Kidney (tissue), 13 donors: ENCODE measurements at regions not wholly inside any gene's neighbourhood (a gene's known extent, or its start where the extent isn't known, plus 50 kb on each side); places are given as distances from the start of the nearest gene placed in this dataset.

Source experiments
- DNase-seq, 5 donors: peaks; one replicate each; pipeline ENCODE4 v3.0.0-alpha.2; 2013 to 2020
- FAIRE-seq: peaks from 2 replicates; lab custom pipeline; 2012; peaks lifted over from hg19 to GRCh38; lab: Jason Lieb, UNC
- H3K27ac ChIP-seq, 2 donors: one replicate each; pipeline ENCODE4 v1.7.0; 2013; ENCODE audit warnings: low read depth in 2 of 2, low read length in 2 of 2, inconsistent platforms in 1 of 2
- H3K27me3 ChIP-seq: one replicate; pipeline ENCODE4 v1.7.1; 2013; ENCODE audit warnings: low read length, inconsistent platforms; ENCODE audit not compliant: control insufficient read depth, insufficient read depth
- H3K36me3 ChIP-seq, 3 donors: one replicate each; pipeline versions ENCODE4 v1.7.0 to v1.7.1; 2013; ENCODE audit warnings: low read length in 3 of 3, control low read depth in 1 of 3, inconsistent platforms in 1 of 3; ENCODE audit not compliant: insufficient read depth in 3 of 3, control insufficient read depth in 2 of 3
- H3K4me1 ChIP-seq, 3 donors: one replicate each; pipeline versions ENCODE4 v1.7.0 to v1.7.1; 2013; ENCODE audit warnings: low read length in 3 of 3, inconsistent platforms in 1 of 3, low read depth in 1 of 3; ENCODE audit not compliant: control insufficient read depth in 2 of 3, insufficient read depth in 2 of 3
- H3K4me3 ChIP-seq, 3 donors: one replicate each; pipeline versions ENCODE4 v1.7.0 to v1.8.1; 2013; ENCODE audit warnings: low read length in 3 of 3, control low read depth in 1 of 3, inconsistent platforms in 1 of 3
- H3K9ac ChIP-seq, 3 donors: one replicate each; pipeline versions ENCODE4 v1.7.0 to v1.7.1; 2013; ENCODE audit warnings: low read length in 3 of 3, control low read depth in 1 of 3, inconsistent platforms in 1 of 3
- H3K9me3 ChIP-seq, 3 donors: one replicate each; pipeline versions ENCODE4 v1.7.0 to v1.7.1; 2013; ENCODE audit warnings: low read length in 3 of 3, control low read depth in 1 of 3, inconsistent platforms in 1 of 3; ENCODE audit not compliant: control insufficient read depth in 2 of 3, insufficient read depth in 1 of 3
- intact Hi-C: fragments of 100-400 bp; cut with DNase I; formaldehyde crosslinking; loops from one replicate; pipeline ENCODE4 v1.11.1; 2022
- TF ChIP-seq, protein P1 (sequence below): IDR thresholded peaks from 3 replicates; pipeline ENCODE4 v1.5.1; 2012; ENCODE audit warnings: mild to moderate bottlenecking, moderate library complexity, borderline replicate concordance; ENCODE audit not compliant: insufficient read depth; ENCODE audit errors: extremely low read depth
- donor health status: control.
- donor health status: control.
- donor health status: control.
- donor health status: control.
- donor health status: control.
- donor health status: DM: yes; HTN: yes; CAD: no.
- donor health status: Normal renal cell carcinoma (clear cell type).

DNA sequence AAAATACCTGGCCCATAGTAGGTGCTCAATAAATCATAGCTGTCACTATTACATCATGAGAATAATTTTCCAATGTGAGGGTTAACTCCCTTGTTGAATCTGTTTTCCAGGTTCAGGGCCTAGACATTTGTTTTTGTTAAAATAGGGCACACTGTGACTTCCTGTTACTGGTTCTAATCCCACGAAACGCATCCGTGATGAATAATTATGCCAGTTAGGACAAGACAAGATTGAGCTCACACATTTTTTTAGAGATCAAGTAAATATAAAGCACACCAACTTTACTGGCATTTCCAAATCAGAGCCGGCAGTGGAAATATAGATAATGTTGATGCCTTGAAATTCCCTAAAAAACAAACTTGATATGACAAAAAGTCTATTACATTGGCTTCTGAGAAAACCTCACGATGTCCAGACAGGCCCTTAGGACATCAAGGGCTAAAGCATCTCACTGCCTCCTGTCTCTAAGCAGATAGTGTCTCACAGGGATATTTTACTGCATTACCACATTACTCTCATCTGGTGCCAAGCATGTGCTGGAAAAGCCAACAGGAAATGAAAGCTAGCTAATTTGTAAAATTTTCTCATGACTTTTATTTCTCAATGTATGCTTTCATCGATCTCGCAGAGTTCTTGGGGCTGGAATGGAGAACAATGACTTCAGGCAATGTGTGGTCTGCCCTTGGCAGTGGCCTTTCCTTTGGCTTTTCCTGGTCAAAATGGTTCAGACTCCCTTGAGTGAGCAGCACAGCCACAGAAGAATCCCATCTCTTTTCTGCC lies 414.3 kb upstream of the PAPPA start:
- TF ChIP-seq, protein P1, sequence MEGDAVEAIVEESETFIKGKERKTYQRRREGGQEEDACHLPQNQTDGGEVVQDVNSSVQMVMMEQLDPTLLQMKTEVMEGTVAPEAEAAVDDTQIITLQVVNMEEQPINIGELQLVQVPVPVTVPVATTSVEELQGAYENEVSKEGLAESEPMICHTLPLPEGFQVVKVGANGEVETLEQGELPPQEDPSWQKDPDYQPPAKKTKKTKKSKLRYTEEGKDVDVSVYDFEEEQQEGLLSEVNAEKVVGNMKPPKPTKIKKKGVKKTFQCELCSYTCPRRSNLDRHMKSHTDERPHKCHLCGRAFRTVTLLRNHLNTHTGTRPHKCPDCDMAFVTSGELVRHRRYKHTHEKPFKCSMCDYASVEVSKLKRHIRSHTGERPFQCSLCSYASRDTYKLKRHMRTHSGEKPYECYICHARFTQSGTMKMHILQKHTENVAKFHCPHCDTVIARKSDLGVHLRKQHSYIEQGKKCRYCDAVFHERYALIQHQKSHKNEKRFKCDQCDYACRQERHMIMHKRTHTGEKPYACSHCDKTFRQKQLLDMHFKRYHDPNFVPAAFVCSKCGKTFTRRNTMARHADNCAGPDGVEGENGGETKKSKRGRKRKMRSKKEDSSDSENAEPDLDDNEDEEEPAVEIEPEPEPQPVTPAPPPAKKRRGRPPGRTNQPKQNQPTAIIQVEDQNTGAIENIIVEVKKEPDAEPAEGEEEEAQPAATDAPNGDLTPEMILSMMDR = no peak
- FAIRE-seq = no peak
- H3K36me3 ChIP-seq = no peaks in the 10 kb centered on the region
- DNase-seq = no peak
- intact Hi-C loops = no loop called here
- H3K4me3 ChIP-seq = no peak overlapping the region
- no peaks in the 10 kb centered on the region for H3K27me3 ChIP-seq
- no peaks in the 10 kb centered on the region for H3K9me3 ChIP-seq
- no peaks in the 10 kb centered on the region for H3K4me1 ChIP-seq
- H3K27ac ChIP-seq = no peak overlapping the region
- H3K9ac ChIP-seq = no peak overlapping the region

DNA sequence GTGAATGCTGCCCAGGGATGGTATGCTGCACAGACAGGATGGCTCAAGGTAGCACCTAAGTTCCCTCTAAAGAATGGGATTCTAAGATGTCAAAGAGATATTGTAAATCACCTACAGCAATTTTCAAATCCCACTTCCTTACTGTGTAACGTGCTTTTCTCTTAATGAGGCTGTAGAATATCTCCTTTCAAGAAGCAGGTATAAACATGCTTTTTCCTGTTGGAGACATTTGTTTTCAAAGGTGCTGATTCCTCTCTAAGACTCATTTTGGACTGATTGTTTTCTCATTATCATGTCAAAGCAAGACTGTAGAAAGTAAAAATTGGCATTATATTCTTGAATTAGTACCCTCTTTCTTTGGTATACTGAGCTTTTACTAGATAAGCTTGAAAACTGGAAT lies 412.6 kb upstream of the PAPPA start:
- Histone ChIP-seq H3K9me3 (no peaks in the 10 kb centered on the region), H3K27ac (no peak overlapping the region), H3K4me3 (no peak overlapping the region), H3K4me1 (no peaks in the 10 kb centered on the region), H3K36me3 (no peaks in the 10 kb centered on the region), H3K27me3 (no peaks in the 10 kb centered on the region), H3K9ac (no peak overlapping the region)
- TF ChIP-seq, protein P1 = no peak
- FAIRE-seq (no peak), DNase-seq (no peak)
- intact Hi-C loops = no loop called here

DNA sequence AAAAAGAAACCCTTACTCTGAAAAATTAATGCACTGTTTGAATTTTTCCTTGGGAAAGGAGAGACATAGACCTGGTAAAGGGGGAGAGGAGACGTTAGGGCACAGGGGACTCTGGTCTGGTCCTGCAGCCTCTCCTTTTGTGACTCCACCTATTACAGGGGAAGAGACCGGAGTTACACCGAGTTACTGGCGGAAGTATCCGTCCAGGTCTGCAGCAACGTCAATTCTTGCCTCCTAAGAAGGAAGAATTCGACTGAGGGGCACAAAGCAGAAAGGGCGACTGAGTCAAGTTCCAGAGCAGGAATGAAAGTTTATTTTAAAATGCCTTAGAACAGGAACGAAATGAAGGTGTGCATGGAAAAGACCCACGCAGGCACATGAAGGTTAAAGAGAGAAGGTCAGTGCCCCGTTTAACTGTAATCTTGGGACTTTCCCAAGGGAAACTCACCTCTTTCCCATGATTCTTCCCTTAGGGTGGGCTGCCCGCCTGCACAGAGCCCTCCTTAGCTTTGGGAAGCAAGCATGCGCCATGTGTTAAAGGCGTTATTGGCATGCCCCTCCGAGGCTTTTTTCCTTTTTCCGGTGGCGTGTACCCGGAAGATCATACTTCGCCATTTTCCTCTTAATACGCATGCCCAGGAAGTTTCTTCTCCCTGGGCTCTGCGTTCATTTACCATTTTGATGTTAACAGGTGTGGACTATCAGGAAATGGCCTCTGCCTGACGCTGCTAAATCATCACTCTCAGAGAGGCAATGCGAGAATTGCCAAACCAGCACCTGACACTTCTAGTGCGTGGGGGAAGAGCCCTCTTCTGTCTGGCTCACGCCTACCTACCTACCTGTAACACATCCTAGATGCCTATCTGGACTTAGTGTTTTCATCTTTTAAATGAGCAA lies 409.6 kb upstream of the PAPPA start:
- Histone ChIP-seq H3K27me3 (no peaks in the 10 kb centered on the region), H3K9me3 (no peaks in the 10 kb centered on the region), H3K4me3 (no peak overlapping the region), H3K36me3 (no peaks in the 10 kb centered on the region), H3K9ac (no peak overlapping the region), H3K4me1 (no peaks in the 10 kb centered on the region), H3K27ac (no peak overlapping the region)
- FAIRE-seq (no peak), DNase-seq (no peak)
- TF ChIP-seq, protein P1 = no peak
- intact Hi-C loops = no loop called here
